Adrenal gland (tissue), 5 donors: ENCODE measurements at regions not wholly inside any gene's neighbourhood (a gene's known extent, or its start where the extent isn't known, plus 50 kb on each side); places are given as distances from the start of the nearest gene placed in this dataset.
"Not testable (repeated sequence)": the region's sequence is repeated elsewhere in the genome, so short reads cannot be mapped to it uniquely, and the experiment has no call there.

Experiments
- CTCF ChIP-seq, 6 experiments: fragments of 450-650 bp in 4 of 6; fragments of 200-600 bp in 2 of 6; sonication (generic) in 1 of 6; IDR thresholded peaks; 1 replicate in 5 of 6; 2 replicates in 1 of 6; pipeline versions ENCODE4 v1.5.1 to v1.8.0; 2016 to 2021; ENCODE audit warnings: antibody characterized with exemption in 6 of 6, mild to moderate bottlenecking in 2 of 6, moderate library complexity in 1 of 6
- POLR2A ChIP-seq, 2 donors: fragments of 450-650 bp; IDR thresholded peaks; one replicate each; pipeline ENCODE4 v1.6.1; 2017; ENCODE audit warnings: antibody characterized with exemption in 2 of 2, mild to moderate bottlenecking in 2 of 2, moderate library complexity in 1 of 2
- donor health status: DM: no; HTN: no; CAD: no.

- not testable (repeated sequence) for TF ChIP-seq CTCF, POLR2A (IDR thresholded peaks at IDR 0.05)
Observed at GRCh38 chr6:127397171-127397597, 53.8 kb upstream of the ECHDC1 start.
